ENCODE measurements at regions not wholly inside any gene's neighbourhood (a gene's known extent, or its start where the extent isn't known, plus 50 kb on each side); places are given as distances from the start of the nearest gene placed in this dataset.

DNA sequence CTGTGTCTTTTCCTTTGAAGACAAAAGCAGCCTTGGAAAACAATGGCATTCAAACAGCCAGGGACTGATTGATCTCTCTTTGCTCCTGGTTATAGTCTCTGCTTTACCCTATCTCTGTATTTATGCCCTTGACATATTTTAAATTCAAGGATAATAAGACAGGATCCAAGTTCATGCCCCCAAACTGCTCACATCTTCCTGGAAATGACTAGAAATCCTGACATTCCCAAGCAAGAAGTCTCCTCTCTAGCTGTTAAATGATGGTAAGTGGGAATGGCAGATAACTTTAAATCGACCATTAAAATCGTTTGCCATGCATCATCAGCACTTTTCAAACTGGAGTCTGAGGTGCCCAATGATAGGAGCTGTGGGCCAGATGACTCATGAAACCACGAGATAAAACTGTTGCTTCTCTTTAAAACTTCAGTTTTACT, 435.6 kb downstream of the FOXO1 start:
- ATAC-seq, result peak; percentile 45 to 73 (median 66)
- peaks cover 0 to 7% (median 0%) of the 10 kb centered on the region in 4 donors for H3K4me1 ChIP-seq
- WGBS (ENCODE audit: insufficient coverage, low coverage, low lambda C conversion rate, missing lambda C conversion rate), result 37% methylated on average over 3 of the region's 3 CpGs
- TF ChIP-seq, protein P1, sequence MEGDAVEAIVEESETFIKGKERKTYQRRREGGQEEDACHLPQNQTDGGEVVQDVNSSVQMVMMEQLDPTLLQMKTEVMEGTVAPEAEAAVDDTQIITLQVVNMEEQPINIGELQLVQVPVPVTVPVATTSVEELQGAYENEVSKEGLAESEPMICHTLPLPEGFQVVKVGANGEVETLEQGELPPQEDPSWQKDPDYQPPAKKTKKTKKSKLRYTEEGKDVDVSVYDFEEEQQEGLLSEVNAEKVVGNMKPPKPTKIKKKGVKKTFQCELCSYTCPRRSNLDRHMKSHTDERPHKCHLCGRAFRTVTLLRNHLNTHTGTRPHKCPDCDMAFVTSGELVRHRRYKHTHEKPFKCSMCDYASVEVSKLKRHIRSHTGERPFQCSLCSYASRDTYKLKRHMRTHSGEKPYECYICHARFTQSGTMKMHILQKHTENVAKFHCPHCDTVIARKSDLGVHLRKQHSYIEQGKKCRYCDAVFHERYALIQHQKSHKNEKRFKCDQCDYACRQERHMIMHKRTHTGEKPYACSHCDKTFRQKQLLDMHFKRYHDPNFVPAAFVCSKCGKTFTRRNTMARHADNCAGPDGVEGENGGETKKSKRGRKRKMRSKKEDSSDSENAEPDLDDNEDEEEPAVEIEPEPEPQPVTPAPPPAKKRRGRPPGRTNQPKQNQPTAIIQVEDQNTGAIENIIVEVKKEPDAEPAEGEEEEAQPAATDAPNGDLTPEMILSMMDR (IDR thresholded peaks at IDR 0.05), result no peak
- TF ChIP-seq POLR2A (IDR thresholded peaks at IDR 0.05), result no peak
- H3K9me3 ChIP-seq, result no peaks in the 10 kb centered on the region
- intact Hi-C loops (cut with DNase I), result no loop called here
- no peaks in the 10 kb centered on the region for H3K36me3 ChIP-seq
- DNase-seq, result no peak
- no peaks in the 10 kb centered on the region for H3K27me3 ChIP-seq
- H3K4me3 ChIP-seq, result no peak overlapping the region
- H3K27ac ChIP-seq, result no peak overlapping the region

DNA sequence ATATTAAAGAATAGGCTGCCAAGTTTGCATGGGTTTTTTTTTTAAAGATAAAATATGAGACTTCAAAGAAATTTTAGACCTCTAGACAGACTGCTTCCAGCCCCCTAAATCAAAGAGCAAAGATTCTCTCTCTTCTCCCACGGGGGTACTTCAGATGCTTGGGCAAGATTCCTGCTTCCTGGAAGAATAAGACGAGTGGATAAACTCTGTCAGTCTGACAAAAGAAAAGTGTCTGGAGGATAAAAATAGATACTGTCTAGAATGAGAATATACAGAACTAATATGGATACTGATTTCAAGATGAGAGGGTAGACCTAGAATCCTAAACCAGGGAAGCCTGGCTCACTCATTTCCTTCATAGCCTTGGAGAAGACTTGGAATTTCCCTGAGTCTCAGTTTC, 435.1 kb downstream of the FOXO1 start:
- Histone ChIP-seq H3K4me3 (no peak overlapping the region), H3K27ac (no peak overlapping the region), H3K9me3 (no peaks in the 10 kb centered on the region), H3K4me1 (peaks cover 0 to 7% (median 0%) of the 10 kb centered on the region in 4 donors), H3K36me3 (no peaks in the 10 kb centered on the region), H3K27me3 (no peaks in the 10 kb centered on the region)
- DNase-seq (no peak), ATAC-seq (no peak)
- intact Hi-C loops (cut with DNase I), result no loop called here
- TF ChIP-seq POLR2A (IDR thresholded peaks at IDR 0.05), result no peak
- TF ChIP-seq, protein P1 (IDR thresholded peaks at IDR 0.05), result no peak
- 42% methylated on average over 2 of the region's 2 CpGs for WGBS (ENCODE audit: insufficient coverage, low coverage, low lambda C conversion rate, missing lambda C conversion rate)

DNA sequence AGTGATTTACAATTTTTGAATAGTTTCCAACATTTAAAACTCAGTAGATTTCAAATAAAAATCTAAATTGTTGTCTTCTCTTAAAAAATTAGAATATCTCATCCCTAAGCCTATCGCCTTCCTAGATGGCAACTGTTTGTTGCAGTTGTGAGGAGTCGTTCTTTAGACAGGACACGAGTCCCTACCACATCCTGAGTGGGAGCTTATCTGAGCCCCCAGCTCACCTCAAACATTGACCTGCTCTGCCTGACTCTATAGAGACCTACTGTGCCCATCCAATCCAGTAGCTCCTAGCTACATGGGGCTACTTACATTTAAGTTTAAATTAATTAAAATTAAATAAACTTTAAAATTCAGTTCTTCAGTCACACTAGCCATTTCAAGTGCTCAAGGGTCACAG, 434.7 kb downstream of the FOXO1 start:
- intact Hi-C loops (cut with DNase I), result no loop called here
- no peaks in the 10 kb centered on the region for H3K9me3 ChIP-seq
- H3K4me1 ChIP-seq, result peaks cover 0 to 7% (median 0%) of the 10 kb centered on the region in 4 donors
- no peak for TF ChIP-seq POLR2A (IDR thresholded peaks at IDR 0.05)
- no peak for DNase-seq
- 53% methylated on average over 3 of the region's 3 CpGs for WGBS (ENCODE audit: insufficient coverage, low coverage, low lambda C conversion rate, missing lambda C conversion rate)
- H3K27ac ChIP-seq, result no peak overlapping the region
- ATAC-seq, result no peak
- no peak overlapping the region for H3K4me3 ChIP-seq
- no peaks in the 10 kb centered on the region for H3K27me3 ChIP-seq
- no peaks in the 10 kb centered on the region for H3K36me3 ChIP-seq

DNA sequence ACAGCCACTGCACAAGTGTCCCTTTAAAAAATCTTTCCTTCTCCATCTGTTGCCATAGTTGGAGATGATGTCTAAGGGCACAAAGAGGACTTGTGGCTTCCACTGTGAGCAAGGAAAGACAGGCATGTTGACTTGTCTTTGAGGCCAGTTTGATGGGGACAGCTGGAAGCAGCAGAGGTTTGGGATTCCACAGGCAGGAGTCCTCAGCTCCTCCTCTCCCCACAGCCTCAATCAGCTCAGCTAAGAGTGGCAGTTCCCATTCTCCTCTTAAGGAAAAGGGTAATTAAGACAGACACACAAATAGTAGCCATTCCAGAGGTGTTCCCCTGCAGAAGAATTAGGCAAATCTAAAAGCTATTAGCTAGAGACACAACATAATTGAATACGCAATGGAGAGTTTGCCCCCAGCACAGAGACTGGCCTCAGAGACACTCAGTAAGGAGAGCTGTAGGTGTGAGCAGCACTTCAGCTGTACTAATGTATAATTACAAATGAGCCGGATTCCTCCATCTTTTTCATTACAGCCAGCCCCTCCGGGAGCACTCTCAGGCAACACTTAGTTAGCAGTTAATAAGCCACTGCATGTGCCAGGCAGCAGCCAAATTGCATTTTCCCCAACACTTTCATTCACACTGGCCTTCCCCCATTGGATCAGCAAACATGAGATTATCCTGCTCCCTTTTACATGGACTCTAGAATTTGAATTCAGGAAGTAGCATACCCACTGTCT, 434.0 kb downstream of the FOXO1 start:
- 83% methylated on average over 1 of the region's 3 CpGs for WGBS (ENCODE audit: insufficient coverage, low coverage, low lambda C conversion rate, missing lambda C conversion rate)
- H3K27ac ChIP-seq, result no peak overlapping the region
- TF ChIP-seq, protein P1 (IDR thresholded peaks at IDR 0.05), result no peak
- no peak for TF ChIP-seq POLR2A (IDR thresholded peaks at IDR 0.05)

DNA sequence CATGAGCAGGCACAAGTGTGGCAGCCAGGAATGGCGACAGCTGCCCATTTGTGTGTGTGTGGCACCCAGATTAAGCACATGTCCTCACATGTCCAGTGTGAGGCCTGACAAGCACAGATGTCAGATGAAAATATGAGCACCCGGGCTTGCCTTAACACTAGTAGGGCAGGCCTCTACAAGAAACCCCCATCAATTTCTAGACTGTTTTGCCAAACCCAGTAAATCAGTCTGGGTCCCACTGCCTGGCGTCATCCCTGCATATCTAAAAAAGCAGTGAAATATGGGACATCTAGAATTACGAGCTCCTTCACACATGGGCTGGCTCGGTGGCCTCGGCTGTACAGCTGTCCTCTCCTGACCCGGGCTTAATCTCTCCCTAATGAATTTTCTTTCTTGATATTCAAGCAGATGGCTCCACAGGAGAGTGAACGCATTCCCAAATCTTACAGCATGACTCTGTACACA, 432.7 kb downstream of the FOXO1 start:
- Histone ChIP-seq H3K4me3 (no peak overlapping the region), H3K27me3 (no peaks in the 10 kb centered on the region), H3K9me3 (no peaks in the 10 kb centered on the region), H3K36me3 (no peaks in the 10 kb centered on the region), H3K4me1 (peaks cover 0 to 4% (median 0%) of the 10 kb centered on the region in 4 donors), H3K27ac (no peak overlapping the region)
- WGBS (ENCODE audit: insufficient coverage, low coverage, low lambda C conversion rate, missing lambda C conversion rate), result 85% methylated on average over 5 of the region's 8 CpGs
- DNase-seq (no peak), ATAC-seq (no peak)
- intact Hi-C loops (cut with DNase I), result no loop called here
- TF ChIP-seq, protein P1 (IDR thresholded peaks at IDR 0.05), result no peak
- TF ChIP-seq POLR2A (IDR thresholded peaks at IDR 0.05), result no peak

More for the DNA sequence above, 434.0 kb downstream of the FOXO1 start:
- ATAC-seq (no peak), DNase-seq (no peak)
- intact Hi-C loops (cut with DNase I), result no loop called here
- peaks cover 0 to 4% (median 0%) of the 10 kb centered on the region in 4 donors for H3K4me1 ChIP-seq
- no peaks in the 10 kb centered on the region for H3K27me3 ChIP-seq
- no peaks in the 10 kb centered on the region for H3K36me3 ChIP-seq
- H3K9me3 ChIP-seq, result no peaks in the 10 kb centered on the region
- no peak overlapping the region for H3K4me3 ChIP-seq

Data from right lobe of liver (tissue), 6 donors.